Gastroesophageal sphincter (tissue), 3 donors: ENCODE measurements at regions not wholly inside any gene's neighbourhood (a gene's known extent, or its start where the extent isn't known, plus 50 kb on each side); places are given as distances from the start of the nearest gene placed in this dataset.

Experiments used
- CTCF ChIP-seq, 4 experiments: fragments of 200-600 bp in 2 of 4; fragments of 450-650 bp in 2 of 4; sonication (generic) in 1 of 4; IDR thresholded peaks; one replicate each; pipeline ENCODE4 v1.5.1; 2017 to 2019; ENCODE audit warnings: antibody characterized with exemption in 4 of 4, mild to moderate bottlenecking in 2 of 4, moderate library complexity in 2 of 4
- EP300 ChIP-seq: sonication (generic); formaldehyde crosslinking; IDR thresholded peaks from one replicate; pipeline ENCODE4 v1.6.1; 2017; ENCODE audit warnings: antibody characterized with exemption, mild to moderate bottlenecking
- POLR2A ChIP-seq, 2 donors: fragments of 450-650 bp; IDR thresholded peaks; one replicate each; pipeline ENCODE4 v1.6.1; 2017; ENCODE audit warnings: antibody characterized with exemption in 2 of 2, mild to moderate bottlenecking in 2 of 2, moderate library complexity in 1 of 2
- POLR2AphosphoS5 ChIP-seq: sonication (generic); formaldehyde crosslinking; IDR thresholded peaks from one replicate; pipeline ENCODE4 v1.6.1; 2017; ENCODE audit warnings: antibody characterized with exemption

DNA sequence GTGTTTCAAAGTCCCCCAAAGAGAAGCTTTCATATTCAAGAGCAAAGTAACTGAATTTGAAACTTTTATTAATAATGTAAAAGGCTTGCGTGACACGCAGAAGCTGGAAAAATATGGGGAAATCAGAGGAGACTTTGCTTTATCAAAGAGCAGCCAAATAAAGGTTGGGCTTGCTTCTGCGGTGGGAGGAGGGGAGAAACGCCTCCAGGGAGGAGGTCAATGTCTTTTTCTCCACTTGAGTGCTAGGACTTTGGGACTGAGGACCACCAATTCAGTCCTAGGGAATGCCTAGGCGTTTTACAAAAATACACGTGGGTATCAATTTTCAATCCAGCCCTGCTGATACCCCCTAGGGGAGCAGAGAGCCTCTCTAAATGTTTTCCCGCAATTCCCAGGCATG, 60.9 kb upstream of the FZD10 start:
- TF ChIP-seq CTCF (IDR thresholded peaks at IDR 0.05): no peak
- TF ChIP-seq POLR2A (IDR thresholded peaks at IDR 0.05): no peak
- TF ChIP-seq POLR2AphosphoS5: no peak
- TF ChIP-seq EP300: no peak
